Body of pancreas (tissue), 4 donors: ENCODE measurements at regions not wholly inside any gene's neighbourhood (a gene's known extent, or its start where the extent isn't known, plus 50 kb on each side); places are given as distances from the start of the nearest gene placed in this dataset.

ENCODE experiments used
- ATAC-seq: fragments of 150-250 bp; one replicate; pipeline ENCODE4 v1.9.1; 2016
- DNase-seq, 4 donors: peaks; one replicate each; pipeline ENCODE4 v3.0.0-alpha.2; 2019
- H3K27ac ChIP-seq, 4 donors: fragments of 200-600 bp; sonication (generic); 1 replicate in 3 of 4; 2 replicates in 1 of 4; pipeline versions ENCODE4 v1.5.1 to v1.6.1; 2016 to 2019; ENCODE audit warnings: mild to moderate bottlenecking in 1 of 4, mixed read lengths in 1 of 4, moderate library complexity in 1 of 4
- H3K27me3 ChIP-seq, 2 donors: fragments of 200-600 bp; sonication (generic); one replicate each; pipeline ENCODE4 v1.6.0; 2016; ENCODE audit warnings: mild to moderate bottlenecking in 1 of 2
- H3K36me3 ChIP-seq, 2 donors: fragments of 200-600 bp; sonication (generic); replicated peaks in 1 of 2; 2 replicates each; pipeline ENCODE4 v1.5.1; 2016; ENCODE audit warnings: low read depth in 2 of 2; ENCODE audit not compliant: insufficient read depth in 1 of 2
- H3K4me1 ChIP-seq: fragments of 200-600 bp; sonication (generic); one replicate; pipeline ENCODE4 v1.6.0; 2016
- H3K4me3 ChIP-seq, 2 donors: fragments of 200-600 bp; sonication (generic); 1 replicate in 1 of 2; 2 replicates in 1 of 2; pipeline ENCODE4 v1.5.1; 2016 to 2019
- H3K9me3 ChIP-seq, 3 donors: fragments of 200-600 bp; sonication (generic); 1 replicate in 2 of 3; 2 replicates in 1 of 3; pipeline ENCODE4 v1.5.1; 2016
- POLR2A ChIP-seq, 3 donors: fragments of 450-650 bp; IDR thresholded peaks; one replicate each; pipeline ENCODE4 v1.6.1; 2016; ENCODE audit warnings: antibody characterized with exemption in 3 of 3, mild to moderate bottlenecking in 2 of 3
- WGBS, 2 donors: methylation state at CpG; one replicate each; pipeline ENCODE4 v1.1.5; 2017; 5-methylcytosine and 5-hydroxymethylcytosine counted together
- intact Hi-C: fragments of 100-400 bp; cut with DNase I; formaldehyde crosslinking; loops from one replicate; pipeline ENCODE4 v1.15.1; 2023
- TF ChIP-seq, protein P1 (sequence below), 7 experiments: fragments of 450-650 bp in 4 of 7; fragments of 200-600 bp in 3 of 7; sonication (generic) in 3 of 7; IDR thresholded peaks; one replicate each; pipeline ENCODE4 v1.5.1; 2016 to 2019; ENCODE audit warnings: antibody characterized with exemption in 7 of 7

DNA sequence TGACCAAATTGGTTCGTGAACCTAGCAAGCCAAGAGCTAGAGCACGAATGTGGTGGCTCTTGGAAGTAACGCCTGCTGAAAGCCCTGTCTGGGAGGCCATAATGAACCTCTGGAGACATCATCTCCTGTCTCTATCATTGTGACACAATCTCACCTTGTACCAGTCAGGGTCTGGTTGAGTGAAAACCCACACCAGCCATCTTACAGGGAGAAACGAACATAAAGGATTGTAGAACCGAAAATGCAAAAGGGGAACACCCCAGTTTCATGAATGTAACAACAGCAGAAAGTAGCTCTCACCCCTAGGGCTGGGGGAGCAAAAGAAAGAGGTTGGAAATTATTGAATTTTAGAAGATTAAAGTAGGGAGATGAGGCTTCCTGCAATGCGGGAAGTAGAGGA is 50.9 kb upstream of the TAB2 start:
- Histone ChIP-seq H3K36me3 (no peaks in the 10 kb centered on the region), H3K9me3 (no peaks in the 10 kb centered on the region), H3K4me3 (no peak overlapping the region), H3K27me3 (no peaks in the 10 kb centered on the region), H3K4me1 (no peaks in the 10 kb centered on the region), H3K27ac (no peak overlapping the region)
- ATAC-seq (no peak), DNase-seq (no peak)
- intact Hi-C loops: no loop called here
- TF ChIP-seq, protein P1, sequence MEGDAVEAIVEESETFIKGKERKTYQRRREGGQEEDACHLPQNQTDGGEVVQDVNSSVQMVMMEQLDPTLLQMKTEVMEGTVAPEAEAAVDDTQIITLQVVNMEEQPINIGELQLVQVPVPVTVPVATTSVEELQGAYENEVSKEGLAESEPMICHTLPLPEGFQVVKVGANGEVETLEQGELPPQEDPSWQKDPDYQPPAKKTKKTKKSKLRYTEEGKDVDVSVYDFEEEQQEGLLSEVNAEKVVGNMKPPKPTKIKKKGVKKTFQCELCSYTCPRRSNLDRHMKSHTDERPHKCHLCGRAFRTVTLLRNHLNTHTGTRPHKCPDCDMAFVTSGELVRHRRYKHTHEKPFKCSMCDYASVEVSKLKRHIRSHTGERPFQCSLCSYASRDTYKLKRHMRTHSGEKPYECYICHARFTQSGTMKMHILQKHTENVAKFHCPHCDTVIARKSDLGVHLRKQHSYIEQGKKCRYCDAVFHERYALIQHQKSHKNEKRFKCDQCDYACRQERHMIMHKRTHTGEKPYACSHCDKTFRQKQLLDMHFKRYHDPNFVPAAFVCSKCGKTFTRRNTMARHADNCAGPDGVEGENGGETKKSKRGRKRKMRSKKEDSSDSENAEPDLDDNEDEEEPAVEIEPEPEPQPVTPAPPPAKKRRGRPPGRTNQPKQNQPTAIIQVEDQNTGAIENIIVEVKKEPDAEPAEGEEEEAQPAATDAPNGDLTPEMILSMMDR (IDR thresholded peaks at IDR 0.05): no peak
- no peak for TF ChIP-seq POLR2A (IDR thresholded peaks at IDR 0.05)
- 59 to 82% methylated on average over 6 of the region's 6 CpGs for WGBS, 2 donors

DNA sequence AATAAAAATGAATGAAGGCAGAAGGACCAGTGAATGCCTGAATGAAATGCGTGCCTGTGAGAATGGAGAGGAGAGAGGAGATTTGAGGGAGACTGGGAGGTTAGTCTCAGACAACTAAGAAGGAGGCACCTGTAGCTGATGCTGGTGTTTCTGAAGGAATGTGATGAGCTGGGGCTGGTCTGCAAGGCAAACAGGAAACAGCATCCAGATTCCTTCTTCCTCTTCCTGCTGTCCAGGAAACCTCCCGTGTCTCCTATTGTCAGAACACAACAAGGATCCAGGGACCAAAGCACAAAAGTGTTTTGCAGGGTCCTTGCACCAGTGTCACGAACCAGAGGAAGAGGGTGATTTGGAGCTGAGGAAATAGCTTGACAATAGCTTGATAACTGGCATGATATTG is 50.4 kb upstream of the TAB2 start:
- WGBS, 2 donors: 79 to 82% methylated on average over 3 of the region's 3 CpGs
- ATAC-seq (no peak), DNase-seq (no peak)
- no peak for TF ChIP-seq POLR2A (IDR thresholded peaks at IDR 0.05)
- TF ChIP-seq, protein P1 (IDR thresholded peaks at IDR 0.05): no peak
- no peaks in the 10 kb centered on the region for H3K36me3 ChIP-seq
- H3K27me3 ChIP-seq: no peaks in the 10 kb centered on the region
- no peaks in the 10 kb centered on the region for H3K9me3 ChIP-seq
- H3K4me1 ChIP-seq: no peaks in the 10 kb centered on the region
- H3K27ac ChIP-seq: no peak overlapping the region
- H3K4me3 ChIP-seq: no peak overlapping the region
- intact Hi-C loops: no loop called here

DNA sequence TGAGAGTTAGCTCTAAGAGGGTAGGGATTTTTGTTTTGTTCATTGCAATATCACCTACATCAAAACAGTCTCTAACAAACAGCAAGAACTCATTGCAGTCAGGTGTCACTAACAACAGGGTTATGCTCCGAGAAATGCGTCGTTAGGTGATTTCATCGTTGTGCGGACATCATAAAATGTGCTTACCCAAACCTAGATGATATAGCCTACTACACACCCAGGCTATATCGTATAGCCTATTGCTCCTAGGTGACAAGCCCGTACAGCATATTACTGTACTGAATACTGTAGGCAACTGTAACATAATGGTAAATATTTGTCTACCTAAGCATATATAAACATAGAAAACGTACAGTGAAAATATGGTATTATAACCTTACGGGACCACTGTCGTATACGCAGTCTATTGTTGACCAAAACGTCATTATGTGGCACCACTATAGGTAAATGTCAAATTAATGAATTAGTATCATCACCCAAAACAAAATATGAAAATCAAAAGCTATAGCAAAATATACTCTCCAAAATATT is 49.9 kb upstream of the TAB2 start:
- H3K36me3 ChIP-seq: no peaks in the 10 kb centered on the region
- intact Hi-C loops: no loop called here
- no peak overlapping the region for H3K4me3 ChIP-seq
- H3K27me3 ChIP-seq: no peaks in the 10 kb centered on the region
- H3K4me1 ChIP-seq: no peaks in the 10 kb centered on the region
- no peaks in the 10 kb centered on the region for H3K9me3 ChIP-seq
- DNase-seq (no peak), ATAC-seq (no peak)
- 91 to 94% methylated on average over 12 of the region's 12 CpGs for WGBS, 2 donors
- no peak overlapping the region for H3K27ac ChIP-seq
- no peak for TF ChIP-seq POLR2A (IDR thresholded peaks at IDR 0.05)
- TF ChIP-seq, protein P1 (IDR thresholded peaks at IDR 0.05): no peak
